ENCODE measurements at regions not wholly inside any gene's neighbourhood (a gene's known extent, or its start where the extent isn't known, plus 50 kb on each side); places are given as distances from the start of the nearest gene placed in this dataset.

GRCh38 chr11:121761186-121761585 is 308.4 kb upstream of the SORL1-AS1 start:
- Histone ChIP-seq H3K4me1 (peaks cover 0 to 8% (median 0%) of the 10 kb centered on the region in 9 donors), H3K27me3 (peaks cover 0 to 4% (median 0%) of the 10 kb centered on the region in 7 donors), H3K36me3 (no peaks in the 10 kb centered on the region), H3K9me3 (no peaks in the 10 kb centered on the region), H3K27ac (no peak overlapping the region), H3K4me3 (no peak overlapping the region)
- WGBS, 2 donors: 49 to 54% methylated on average over 2 of the region's 2 CpGs
- DNase-seq (no peak), ATAC-seq (no peak)
- intact Hi-C loops (cut with DNase I): no loop called here
- no peak for TF ChIP-seq CTCF (IDR thresholded peaks at IDR 0.05)

GRCh38 chr11:121757480-121758125 is 304.8 kb upstream of the SORL1-AS1 start:
- Histone ChIP-seq H3K36me3 (no peaks in the 10 kb centered on the region), H3K4me1 (peaks cover 0 to 12% (median 10%) of the 10 kb centered on the region in 9 donors), H3K9me3 (no peaks in the 10 kb centered on the region), H3K27ac (no peak overlapping the region), H3K4me3 (no peak overlapping the region), H3K27me3 (peaks cover 0 to 4% (median 0%) of the 10 kb centered on the region in 7 donors)
- DNase-seq (no peak), ATAC-seq (no peak)
- TF ChIP-seq CTCF (IDR thresholded peaks at IDR 0.05): no peak
- whole genome bisulfite sequencing, 2 donors: 76 to 85% methylated on average over 6 of the region's 6 CpGs
- intact Hi-C loops (cut with DNase I): no loop called here

DNA sequence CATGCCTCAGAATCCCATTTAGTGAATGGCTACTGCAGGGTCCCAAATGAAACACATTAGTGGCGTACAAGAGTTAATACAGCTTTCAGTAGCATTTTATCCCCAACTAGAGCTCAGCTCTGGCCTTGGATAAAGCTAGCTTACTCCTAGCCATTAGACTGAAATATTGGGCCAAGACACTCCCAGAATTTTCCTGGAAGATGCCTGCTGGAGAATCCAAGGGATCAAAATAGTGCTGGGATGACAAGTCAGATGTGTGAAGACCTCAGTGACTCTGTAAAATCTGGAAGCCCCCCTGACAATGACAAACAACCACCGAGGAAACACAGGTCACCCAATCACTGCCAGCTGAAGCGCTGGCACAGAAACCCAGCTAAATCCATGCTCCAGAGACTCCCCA is 303.1 kb upstream of the SORL1-AS1 start:
- ATAC-seq: no peak
- Histone ChIP-seq H3K27ac (no peak overlapping the region), H3K4me1 (peaks cover 0 to 12% (median 9%) of the 10 kb centered on the region in 9 donors), H3K36me3 (no peaks in the 10 kb centered on the region), H3K9me3 (no peaks in the 10 kb centered on the region), H3K27me3 (no peaks in the 10 kb centered on the region), H3K4me3 (no peak overlapping the region)
- no peak for DNase-seq
- 65 to 79% methylated on average over 3 of the region's 3 CpGs for WGBS, 2 donors
- TF ChIP-seq CTCF (IDR thresholded peaks at IDR 0.05): no peak
- intact Hi-C loops (cut with DNase I): no loop called here

DNA sequence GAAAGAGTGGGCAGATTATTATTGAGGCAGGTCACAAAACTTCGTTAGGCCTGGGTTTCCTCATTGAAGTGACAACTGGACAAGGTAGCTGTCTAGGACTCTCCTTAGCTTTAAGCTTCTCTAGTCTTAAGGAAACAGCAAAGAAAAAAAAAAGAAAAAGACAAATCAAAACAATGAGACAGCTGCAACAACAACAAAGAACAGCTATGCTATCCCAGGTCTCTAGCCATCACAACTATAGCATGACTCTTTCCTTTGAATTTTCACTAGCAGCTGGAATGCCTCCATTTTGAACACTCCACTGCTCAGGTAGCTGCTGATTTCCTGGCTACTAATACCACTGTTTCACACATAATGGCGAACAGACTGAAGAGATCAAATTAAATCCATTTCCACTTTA is 302.4 kb upstream of the SORL1-AS1 start:
- ATAC-seq: no peak
- 76 to 83% methylated on average over 2 of the region's 2 CpGs for WGBS, 2 donors

More for the DNA sequence above, 302.4 kb upstream of the SORL1-AS1 start:
- Histone ChIP-seq H3K9me3 (no peaks in the 10 kb centered on the region), H3K4me1 (peaks cover 0 to 12% (median 9%) of the 10 kb centered on the region in 9 donors), H3K27me3 (no peaks in the 10 kb centered on the region), H3K36me3 (no peaks in the 10 kb centered on the region), H3K27ac (no peak overlapping the region), H3K4me3 (no peak overlapping the region)
- DNase-seq: no peak
- intact Hi-C loops (cut with DNase I): no loop called here
- TF ChIP-seq CTCF (IDR thresholded peaks at IDR 0.05): no peak

Measured in heart right ventricle (tissue), 16 donors.